Kasumi-1 (cell line): ENCODE measurements at regions not wholly inside any gene's neighbourhood (a gene's known extent, or its start where the extent isn't known, plus 50 kb on each side); places are given as distances from the start of the nearest gene placed in this dataset.

Source experiments
- DNase-seq, 2 experiments: peaks; one replicate each; lab custom pipeline; 2025; lab: John Stamatoyannopoulos, UW

DNA sequence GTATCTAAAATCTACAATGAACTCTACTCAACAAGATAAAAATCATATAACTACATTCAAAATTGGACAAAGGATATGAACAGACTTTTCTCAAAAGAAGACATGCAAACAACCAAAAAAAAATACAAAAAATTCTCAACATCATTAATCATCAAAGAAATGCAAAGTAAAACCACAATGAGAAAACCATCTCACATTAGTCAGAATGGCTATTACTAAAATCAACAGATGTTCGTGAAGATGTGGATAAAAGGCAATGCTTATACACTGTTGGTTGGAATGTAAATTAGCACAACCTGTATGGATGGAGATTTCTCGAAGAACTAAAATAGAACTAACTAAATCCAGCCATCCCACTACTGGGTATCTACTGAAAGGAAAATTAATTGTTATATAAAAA lies 1080.8 kb downstream of the AMY1C start:
- no peak for DNase-seq

DNA sequence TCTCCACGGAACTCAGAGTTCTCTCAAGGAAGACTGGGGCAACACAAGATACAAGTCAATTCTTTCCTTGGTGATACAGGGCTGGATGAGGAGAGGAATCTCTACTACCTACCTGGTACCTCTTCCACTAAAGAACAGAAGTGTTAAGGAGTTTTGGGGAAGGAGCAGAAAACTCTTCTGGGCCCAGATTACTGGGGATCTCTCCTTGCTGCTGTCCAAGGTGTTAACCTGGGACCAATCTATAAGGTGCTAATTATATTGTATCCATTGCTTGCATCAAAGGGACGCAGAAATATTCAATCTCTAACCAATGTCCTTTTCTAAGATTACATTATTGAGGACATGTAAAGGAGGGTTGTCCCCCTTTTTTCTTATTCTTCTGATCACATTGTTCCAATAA lies 1102.5 kb downstream of the AMY1C start:
- no peak for DNase-seq

DNA sequence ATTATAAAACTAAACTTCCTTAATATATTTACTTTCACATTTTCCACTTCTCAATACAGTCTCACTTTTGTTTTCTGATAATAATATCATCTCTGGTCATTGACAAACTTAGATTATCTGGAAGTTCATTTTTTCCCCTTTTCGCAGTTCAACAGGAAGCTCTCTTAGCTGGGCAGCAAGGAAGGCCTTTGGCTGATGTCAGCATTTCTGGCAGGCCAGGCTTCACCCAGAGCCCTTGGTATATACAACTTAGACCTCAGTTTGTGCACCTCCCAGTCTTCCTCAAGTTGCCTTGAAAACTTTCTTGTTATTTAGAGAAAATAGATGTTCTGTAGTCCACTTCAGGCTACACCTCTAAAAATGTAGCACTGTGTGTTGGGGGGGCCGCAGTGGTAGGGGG lies 1103.6 kb downstream of the AMY1C start:
- no peak for DNase-seq

DNA sequence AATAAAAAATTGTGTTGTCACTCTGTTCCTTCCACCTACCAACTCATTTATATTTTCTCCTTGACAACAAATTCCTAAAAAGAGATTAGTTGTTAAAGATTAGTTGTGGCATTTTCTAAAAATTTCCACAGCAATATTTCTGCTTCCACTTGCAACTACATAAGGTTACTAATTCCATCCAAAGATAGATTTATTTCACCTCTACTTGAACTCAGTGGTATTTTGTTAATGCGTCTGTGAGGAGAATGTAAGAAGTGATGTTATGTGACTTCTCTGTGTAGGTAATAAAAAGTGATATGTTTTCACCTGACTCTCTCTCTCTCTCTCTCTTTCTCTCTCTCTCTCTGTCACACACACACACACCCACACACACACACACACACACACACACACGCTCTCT lies 1104.8 kb downstream of the AMY1C start:
- DNase-seq, result no peak

DNA sequence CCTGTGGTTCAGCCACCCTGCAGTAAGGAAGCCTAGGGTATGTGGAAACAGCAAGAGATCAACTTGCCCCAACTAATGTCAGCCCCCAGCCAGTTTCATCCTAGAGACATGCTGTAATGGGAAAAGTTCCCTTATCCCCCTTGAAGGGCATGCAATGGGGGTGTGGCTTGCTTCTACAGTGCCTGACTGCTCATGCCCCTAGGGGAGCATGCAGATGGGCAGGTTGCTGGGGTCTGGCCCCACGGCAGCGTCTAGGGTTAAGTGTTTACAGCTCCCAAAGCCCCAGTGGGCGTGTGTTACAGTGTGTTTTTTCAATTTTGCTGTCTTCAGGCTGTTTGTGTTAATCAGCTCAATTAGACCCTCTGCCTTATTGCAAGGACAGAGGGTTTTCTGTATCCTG lies 1105.9 kb downstream of the AMY1C start:
- no peak for DNase-seq

DNA sequence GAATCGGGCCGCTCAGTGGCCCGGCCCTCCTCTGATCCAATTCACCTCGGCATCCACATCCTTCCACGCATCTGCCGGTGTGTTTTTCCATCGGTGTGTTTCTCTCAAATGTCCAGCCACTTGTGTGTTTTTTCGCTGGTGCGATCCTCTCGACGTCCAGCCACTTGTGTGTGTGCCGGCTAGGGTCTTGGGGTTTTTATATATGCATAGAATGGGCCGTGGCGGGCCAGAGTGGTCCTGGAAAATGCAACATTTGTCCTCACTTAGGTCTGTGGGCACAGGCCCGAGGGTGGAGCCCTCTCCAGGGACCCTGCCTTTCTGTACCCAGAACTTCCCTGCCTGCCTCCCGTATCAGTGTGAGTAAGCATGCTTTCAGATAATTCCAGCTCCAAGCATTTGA lies 1106.4 kb downstream of the AMY1C start:
- no peak for DNase-seq

DNA sequence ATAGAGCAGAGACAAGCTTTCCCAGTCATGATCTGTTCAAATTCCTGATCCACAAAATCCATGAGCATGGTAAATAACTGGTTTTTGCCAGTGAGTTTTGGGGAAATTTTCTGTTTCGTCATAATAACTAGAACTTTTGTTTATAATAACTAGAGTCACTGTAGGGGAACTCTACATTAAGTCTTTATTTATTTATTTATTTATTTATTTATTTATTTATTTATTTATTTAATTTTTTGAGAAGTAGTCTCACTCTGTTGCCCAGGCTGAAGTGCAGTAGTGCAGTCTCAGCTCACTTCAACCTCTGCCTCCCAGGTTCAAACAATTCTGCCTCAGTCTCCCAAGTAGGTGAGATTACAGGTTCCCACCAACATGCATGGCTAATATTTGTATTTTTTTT lies 1106.8 kb downstream of the AMY1C start:
- no peak for DNase-seq

DNA sequence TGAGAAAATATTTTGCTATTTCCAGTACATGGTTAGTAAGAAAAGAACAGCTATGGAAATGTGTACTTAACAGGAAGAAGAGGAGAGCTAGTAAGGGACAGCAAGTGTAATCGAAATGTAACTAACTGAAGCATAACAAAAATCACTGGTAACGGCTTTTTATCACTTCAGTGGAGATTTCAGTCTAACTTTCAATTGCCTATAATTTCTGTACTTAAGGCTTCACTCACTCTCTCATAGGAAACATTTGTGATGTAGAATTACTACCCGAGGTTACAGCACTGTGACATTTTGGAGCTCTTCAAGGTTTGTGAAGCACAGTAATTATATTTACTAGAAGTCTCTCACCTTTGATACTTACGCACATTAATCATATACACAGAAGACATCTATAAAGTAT lies 1119.1 kb downstream of the AMY1C start:
- no peak for DNase-seq

DNA sequence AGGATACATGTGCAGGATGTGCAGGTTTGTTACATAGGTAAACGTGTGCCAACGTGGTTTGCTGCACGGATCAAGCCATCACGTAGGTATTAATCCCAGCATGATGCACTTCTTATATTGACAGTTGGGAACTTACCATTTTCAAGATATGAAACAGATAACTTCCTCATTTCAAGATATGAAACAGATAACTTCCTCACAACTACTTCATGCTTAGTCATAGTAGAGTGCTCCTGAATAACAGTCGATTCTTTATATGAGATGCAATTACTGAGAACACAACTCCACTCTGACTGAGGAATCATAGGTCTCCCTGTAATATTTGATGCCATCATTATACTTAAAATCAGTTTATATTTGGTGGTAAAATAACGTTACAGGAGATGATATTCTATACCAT lies 1124.3 kb downstream of the AMY1C start:
- DNase-seq, result peak; percentile 59 to 61

DNA sequence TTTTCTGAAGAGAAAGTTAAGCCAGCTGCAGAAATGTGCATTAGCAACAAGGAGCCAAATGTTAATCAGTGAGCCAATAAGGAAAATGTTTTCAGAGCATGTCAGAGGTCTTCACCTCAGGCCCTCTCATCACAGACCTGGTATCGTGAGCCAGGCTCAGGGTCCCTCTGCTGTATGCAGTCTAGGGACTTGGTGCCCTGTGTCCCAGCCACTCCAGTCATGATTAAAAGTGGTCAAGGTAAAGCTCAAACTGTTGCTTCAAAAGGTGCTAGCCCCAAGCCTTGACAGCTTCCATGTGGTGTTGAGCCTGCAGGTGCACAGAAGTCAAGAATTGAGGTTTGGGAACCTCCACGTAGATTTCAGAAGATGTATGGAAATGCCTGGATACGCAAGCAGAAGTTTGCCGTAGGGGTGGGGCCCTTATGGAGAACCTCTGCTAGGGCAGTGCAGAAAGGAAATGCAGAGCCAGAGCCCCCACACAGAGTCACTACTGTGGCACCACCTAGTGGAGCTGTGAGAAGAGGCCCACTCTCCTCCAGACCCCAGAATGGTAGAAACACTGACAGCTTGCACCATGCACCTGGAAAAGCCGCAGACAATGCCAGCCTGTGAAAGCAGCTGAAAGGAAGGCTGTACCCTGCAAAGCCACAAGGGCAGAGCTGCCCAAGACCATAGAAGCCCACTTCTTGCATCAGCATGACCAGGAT lies 1128.7 kb downstream of the AMY1C start:
- DNase-seq, result no peak

DNA sequence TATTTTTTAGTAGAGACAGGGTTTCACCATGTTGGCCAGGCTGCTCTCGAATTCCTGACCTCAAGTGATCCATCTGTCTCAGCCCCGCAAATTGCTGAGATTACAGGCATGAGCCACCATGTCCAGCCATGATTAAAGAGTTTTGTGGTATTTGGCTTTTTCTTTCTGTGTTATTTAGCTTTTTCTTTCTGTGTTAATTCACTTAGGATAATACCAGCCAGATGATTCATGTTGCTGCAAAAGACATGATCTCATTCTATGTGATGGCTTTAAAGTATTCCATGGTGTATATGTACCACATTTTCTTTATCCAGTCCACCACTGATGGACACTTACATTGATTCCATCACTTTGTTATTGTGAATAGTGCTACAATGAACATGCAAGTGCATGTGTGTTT lies 1135.2 kb downstream of the AMY1C start:
- no peak for DNase-seq

DNA sequence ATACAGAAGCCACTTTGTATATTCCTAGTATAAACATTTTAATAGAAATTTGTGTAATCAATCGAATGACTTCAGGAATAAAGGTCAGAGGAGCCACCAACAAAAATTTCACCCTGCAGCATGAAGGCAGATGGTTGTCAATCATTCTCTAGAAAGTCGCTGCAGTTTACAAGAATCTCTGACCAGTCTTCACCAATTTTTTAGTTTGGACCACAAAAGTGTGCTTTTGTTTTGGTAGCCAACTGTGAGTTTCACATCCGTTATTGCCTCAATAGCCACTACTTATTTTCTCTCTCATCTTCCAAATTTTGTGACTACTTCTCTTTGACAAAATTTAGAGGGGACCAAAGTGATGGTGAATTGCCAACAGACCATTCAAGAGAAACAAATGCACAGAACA lies 1155.6 kb downstream of the AMY1C start:
- no peak for DNase-seq

DNA sequence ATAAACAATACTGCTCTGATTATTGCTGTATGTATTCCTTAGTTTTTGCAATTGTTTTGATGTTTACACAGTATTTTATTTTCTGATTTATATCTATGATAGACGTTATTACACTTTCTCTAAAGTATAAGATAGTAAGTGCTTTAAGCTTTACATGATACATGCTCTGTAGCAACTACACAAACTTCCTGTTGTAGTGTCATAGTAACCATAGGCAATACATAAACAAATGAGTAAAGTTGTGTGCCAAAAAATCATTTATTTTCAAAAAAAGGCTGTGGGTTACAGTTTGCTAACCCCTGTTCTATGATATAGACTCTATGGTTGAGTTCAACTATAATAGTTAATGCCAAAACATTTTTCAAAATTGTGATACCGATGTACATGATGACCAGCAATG lies 1156.4 kb downstream of the AMY1C start:
- DNase-seq, result no peak

DNA sequence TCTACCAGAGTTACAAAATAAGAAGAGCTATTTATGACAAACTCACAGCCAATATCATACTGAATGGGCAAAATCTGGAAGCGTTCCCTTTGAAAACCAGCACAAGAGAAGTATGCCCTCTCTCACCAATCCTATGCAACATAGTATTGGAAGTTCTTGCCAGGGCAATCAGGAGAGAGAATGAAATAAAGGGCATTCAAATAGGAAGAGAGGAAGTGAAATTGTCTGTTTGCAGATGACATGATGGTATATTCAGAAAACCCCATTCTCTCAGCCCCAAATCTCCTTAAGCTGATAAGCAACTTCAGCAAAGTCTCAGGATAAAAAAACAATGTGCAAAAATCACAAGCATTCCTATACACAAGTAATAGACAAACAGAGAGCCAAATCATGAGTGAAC lies 1169.5 kb downstream of the AMY1C start:
- no peak for DNase-seq

DNA sequence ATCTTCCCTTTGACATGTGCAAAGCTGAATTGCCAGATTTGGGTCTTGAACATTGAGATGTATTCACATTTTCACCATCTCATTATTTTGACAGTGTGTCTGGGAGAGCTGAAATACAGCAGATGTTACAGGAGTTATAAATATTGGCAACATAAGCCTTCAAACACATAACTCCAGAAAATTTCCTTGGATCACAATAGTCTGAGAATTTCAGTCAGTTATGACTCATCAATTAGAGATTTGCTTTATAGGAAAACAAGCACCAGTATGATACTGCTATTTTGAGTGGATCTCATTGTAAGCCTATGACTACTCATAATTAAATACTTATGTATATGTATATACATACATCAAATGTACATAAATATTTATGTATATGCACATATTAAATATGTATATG lies 1171.8 kb downstream of the AMY1C start:
- DNase-seq, result no peak

DNA sequence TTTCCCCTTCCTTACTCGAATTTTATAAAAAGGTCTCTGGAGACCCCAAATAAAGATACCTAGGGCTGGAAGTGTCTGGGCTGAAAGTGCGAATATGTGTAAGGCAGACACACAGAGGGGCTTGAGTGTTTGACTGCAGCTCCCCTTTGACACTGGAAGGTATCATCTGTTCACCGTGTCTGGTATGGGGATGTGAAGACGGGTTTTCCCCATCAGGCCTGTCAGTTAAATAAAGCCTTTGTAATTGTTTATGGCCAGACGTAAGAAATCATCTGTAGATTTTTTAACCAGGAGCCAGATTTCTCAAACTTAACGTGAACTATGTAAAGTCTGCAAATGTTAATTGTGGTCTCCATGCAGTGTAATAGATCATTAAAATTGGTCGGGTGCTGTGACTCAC lies 1173.4 kb downstream of the AMY1C start:
- DNase-seq, result no peak

DNA sequence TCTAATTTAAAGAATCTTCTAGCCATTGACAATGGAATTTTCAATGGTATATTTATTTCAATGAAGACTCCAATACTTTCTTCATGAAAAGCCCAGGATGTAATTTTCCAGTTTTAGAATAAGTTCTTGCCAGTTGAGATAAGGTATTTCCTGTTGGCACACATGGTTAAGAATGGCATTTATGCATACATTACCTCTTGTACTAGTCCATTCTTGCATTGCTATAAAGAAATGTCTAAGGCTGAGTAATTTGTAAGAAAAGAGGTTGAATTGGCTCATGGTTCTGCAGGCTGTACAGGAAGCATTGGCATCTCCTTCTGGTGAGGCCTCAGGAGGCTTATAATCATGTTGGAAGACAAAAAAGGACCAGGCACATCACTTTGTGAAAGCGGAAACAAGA lies 1179.6 kb downstream of the AMY1C start:
- DNase-seq, result no peak

DNA sequence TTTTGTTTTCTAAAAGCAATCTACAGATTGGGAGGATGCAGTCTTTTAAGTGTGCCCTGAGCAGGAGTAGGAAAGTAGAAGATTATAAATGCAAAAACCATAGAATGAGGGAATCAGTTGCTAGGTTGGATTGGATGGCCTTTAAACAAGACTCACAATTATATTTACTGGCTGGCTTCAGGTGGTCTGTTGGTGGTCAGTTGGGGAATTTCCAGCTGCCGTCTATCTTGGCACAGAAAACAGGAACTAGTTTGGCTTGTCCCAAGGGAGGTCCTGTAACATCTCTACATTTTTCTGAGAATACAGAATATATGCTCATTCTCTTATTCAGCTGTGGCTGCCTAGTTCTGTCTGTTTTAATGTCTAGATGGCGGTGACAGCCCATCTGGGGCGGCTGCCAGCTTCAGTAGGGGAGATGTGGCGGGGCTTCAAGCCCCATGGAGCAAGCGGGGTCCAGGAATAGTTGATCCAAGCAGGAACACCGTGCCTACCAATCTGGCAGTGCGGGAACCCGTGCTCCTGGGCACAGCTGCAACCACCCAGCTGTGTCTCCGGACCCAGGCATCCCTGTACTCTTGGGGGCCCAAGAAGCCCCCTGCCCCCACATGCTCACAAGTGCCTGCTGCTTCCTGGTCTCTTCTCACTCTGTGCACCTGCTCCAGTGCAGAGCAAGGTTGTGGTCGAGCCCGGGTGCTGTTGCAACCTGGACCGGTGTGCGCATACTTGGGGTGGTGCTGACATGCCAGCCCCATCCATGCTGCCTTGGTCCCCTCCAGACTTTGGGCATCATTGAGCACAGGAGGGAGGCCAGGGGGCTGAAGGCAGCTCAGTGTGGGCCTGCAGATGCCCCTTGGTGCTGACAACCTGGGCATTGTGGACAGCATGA lies 1182.6 kb downstream of the AMY1C start:
- no peak for DNase-seq

DNA sequence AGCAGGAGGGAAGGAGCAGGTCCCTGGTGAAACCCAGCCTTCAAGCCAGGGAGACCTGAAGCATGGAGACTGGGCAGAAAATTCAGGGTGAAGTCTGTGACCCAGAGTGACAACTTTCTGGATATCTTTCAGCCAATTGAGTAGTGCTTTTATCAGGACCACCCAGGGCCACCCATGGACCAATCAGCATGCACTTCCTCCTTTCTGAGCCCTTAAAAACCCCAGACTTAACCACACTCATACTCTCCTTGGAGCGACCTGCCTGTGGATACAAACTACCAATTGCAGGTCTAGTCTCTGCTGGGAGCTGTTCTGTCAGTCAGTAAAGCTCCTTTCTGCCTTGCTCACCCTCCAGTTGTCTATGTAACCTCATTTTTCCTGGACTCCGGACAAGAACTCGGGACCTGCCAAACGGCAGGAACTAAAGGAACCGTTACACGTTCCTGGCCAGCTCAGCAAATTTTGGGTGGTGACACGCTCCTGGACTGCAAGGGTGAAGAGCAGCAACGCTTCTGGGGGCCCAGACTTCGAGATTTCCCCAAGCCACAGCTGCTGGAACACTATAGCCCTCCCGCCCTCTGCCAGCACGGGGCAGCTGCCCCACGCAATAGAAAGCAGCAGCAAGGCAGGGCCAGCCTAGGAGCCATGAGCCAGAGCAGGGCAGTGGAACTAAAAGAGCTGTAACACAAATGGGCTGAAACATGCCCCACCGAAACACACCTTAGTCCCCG lies 1183.4 kb downstream of the AMY1C start:
- DNase-seq, result no peak

DNA sequence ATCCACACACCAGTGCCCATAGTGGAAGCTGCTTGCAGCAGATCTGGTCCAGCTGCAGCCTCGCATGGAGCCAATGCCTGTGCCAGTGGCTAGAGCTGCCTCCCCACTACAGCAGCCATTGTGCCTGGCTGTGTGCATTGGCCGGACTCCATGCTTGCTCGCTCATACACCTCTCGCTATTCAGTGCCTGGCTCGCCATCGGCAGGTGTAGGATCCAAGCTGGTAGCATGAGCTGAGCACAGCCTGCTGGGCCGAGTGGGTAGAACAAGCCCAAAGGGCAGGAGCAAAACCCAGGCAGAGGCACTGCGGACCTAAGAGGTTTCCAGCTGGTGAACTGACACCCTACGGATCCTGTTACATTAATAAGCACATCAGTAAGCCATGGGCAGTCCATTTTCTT lies 1184.1 kb downstream of the AMY1C start:
- DNase-seq, result no peak

DNA sequence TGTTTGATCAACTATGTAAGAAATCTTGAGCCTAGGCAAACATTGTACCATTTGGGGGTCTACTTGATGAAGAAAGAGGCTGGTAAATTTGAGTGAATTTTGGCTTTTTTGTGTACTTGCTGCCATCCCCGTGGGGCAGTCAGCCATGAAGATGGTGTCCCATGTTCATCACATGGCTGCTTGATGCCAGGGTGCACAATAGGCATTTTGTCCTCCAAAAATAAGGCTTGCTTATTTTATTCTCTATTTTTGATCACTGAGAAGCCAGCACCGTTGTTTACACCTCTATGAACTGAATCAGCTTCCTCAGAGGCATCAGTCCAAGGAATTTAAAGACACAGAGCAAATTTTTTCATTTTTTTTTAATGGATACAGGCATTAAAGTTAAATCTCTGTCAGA lies 1195.7 kb downstream of the AMY1C start:
- no peak for DNase-seq

DNA sequence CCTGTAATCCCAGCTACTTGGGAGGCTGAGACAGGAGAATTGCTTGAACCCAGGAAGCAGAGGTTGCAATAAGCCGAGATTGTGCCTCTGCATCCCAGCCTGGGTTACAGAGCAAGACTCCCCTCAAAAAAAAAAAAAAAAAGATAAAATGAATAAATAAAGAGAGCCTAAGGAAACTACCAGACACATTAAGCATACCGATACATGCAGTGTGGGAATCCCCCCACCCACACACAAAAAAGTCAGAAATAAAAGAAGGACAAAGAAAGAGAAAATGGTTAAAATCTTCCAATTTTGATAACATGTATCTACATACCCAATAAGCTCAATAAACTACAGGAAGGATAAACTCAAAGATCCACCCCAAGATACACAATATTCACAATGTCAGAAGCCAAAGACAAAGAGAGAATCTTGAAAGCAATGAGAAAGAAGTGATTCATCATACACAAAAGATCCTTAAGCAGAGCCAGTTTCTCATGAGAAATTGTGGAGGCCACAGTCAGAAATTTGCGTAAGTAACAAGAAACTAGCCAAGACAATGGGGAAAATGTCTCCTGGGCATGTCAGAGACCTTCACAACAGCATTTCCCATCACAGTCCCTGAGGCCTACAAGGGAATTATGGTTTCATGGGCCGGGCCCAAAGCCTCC lies 1197.0 kb downstream of the AMY1C start:
- DNase-seq, result no peak
